H1 (cell line): ENCODE measurements at regions not wholly inside any gene's neighbourhood (a gene's known extent, or its start where the extent isn't known, plus 50 kb on each side); places are given as distances from the start of the nearest gene placed in this dataset.

Experiments used
- CBX5 ChIP-seq: fragments of 300-800, 300-1000 bp; sonication (generic); IDR thresholded peaks from 2 replicates; pipeline ENCODE4 v1.7.1; 2016; ENCODE audit warnings: antibody characterized with exemption, low read length, low read depth
- CHD7 ChIP-seq: fragments of 300-600 bp; sonication (generic); IDR thresholded peaks from 2 replicates; pipeline ENCODE4 v1.7.1; 2012; ENCODE audit warnings: low read length, moderate library complexity, mild to moderate bottlenecking, inconsistent platforms; ENCODE audit not compliant: insufficient replicate concordance
- CREB1 ChIP-seq: IDR thresholded peaks from 2 replicates; pipeline ENCODE4 v1.6.1; 2012; ENCODE audit warnings: inconsistent platforms
- E2F6 ChIP-seq: IDR thresholded peaks from 2 replicates; pipeline ENCODE4 v1.6.1; 2012; ENCODE audit warnings: inconsistent platforms
- GTF2F1 ChIP-seq: IDR thresholded peaks from 2 replicates; pipeline ENCODE4 v1.6.1; 2012; ENCODE audit warnings: low read depth, low read length, improper control_type of control experiment, borderline replicate concordance
- RXRA ChIP-seq: IDR thresholded peaks from 2 replicates; pipeline ENCODE4 v1.6.1; 2011; ENCODE audit warnings: low read depth, mild to moderate bottlenecking, low read length, moderate library complexity; ENCODE audit not compliant: insufficient read depth
- SP2 ChIP-seq: IDR thresholded peaks from 2 replicates; pipeline ENCODE4 v1.6.1; 2012; ENCODE audit warnings: mild to moderate bottlenecking, low read length, inconsistent platforms

GRCh38 chr13:89628567-89628966 lies 1718.9 kb upstream of the MIR17HG start (continued):
- TF ChIP-seq CHD7 (no peak), RXRA (no peak), SP2 (no peak), CREB1 (no peak), CBX5 (no peak), E2F6 (no peak), GTF2F1 (no peak)
- TF ChIP-seq, all 59 proteins: peak for 0
